Breast epithelium (tissue), 4 donors: ENCODE measurements at regions not wholly inside any gene's neighbourhood (a gene's known extent, or its start where the extent isn't known, plus 50 kb on each side); places are given as distances from the start of the nearest gene placed in this dataset.

ENCODE experiments used
- DNase-seq, 2 donors: peaks; one replicate each; pipeline ENCODE4 v3.0.0-alpha.2; 2019; ENCODE audit warnings: low spot score in 2 of 2
- H3K27ac ChIP-seq, 2 donors: fragments of 200-600 bp; sonication (generic) in 1 of 2; one replicate each; pipeline ENCODE4 v1.5.1; 2016 to 2019; ENCODE audit warnings: mild to moderate bottlenecking in 1 of 2
- H3K27me3 ChIP-seq, 2 donors: fragments of 200-600 bp; sonication (generic) in 1 of 2; one replicate each; pipeline versions ENCODE4 v1.5.1 to v1.6.0; 2017 to 2019; ENCODE audit warnings: control low read depth in 1 of 2, mild to moderate bottlenecking in 1 of 2
- H3K36me3 ChIP-seq: fragments of 200-600 bp; one replicate; pipeline ENCODE4 v1.5.1; 2019
- H3K4me1 ChIP-seq, 2 donors: fragments of 200-600 bp; sonication (generic); one replicate each; pipeline ENCODE4 v1.5.1; 2016 to 2019; ENCODE audit warnings: control low read depth in 1 of 2
- H3K4me3 ChIP-seq, 3 donors: fragments of 200-600 bp; sonication (generic); 1 replicate in 2 of 3; 2 replicates in 1 of 3; pipeline ENCODE4 v1.5.1; 2016 to 2019; ENCODE audit warnings: mild to moderate bottlenecking in 3 of 3, moderate library complexity in 2 of 3
- H3K9me3 ChIP-seq, 2 donors: fragments of 200-600 bp; sonication (generic) in 1 of 2; one replicate each; pipeline ENCODE4 v1.5.1; 2016 to 2019; ENCODE audit warnings: control low read depth in 1 of 2
- CTCF ChIP-seq, 3 donors: fragments of 450-650 bp; IDR thresholded peaks; one replicate each; pipeline ENCODE4 v1.5.1; 2016 to 2017; ENCODE audit warnings: antibody characterized with exemption in 3 of 3, mild to moderate bottlenecking in 3 of 3, moderate library complexity in 3 of 3
- POLR2A ChIP-seq: fragments of 450-650 bp; IDR thresholded peaks from one replicate; pipeline ENCODE4 v1.6.1; 2016; ENCODE audit warnings: antibody characterized with exemption, mild to moderate bottlenecking, moderate library complexity
- POLR2AphosphoS5 ChIP-seq, 3 donors: sonication (generic); formaldehyde crosslinking; IDR thresholded peaks; one replicate each; pipeline ENCODE4 v1.6.1; 2017; ENCODE audit warnings: antibody characterized with exemption in 3 of 3
- intact Hi-C: fragments of 100-400 bp; cut with DNase I; formaldehyde crosslinking; loops from one replicate; pipeline ENCODE4 v1.15.1; 2023; ENCODE audit warnings: low total_unique reads

GRCh38 chr10:59075576-59075975, 100.9 kb upstream of the PHYHIPL start:
- TF ChIP-seq POLR2A (no peak), CTCF (IDR thresholded peaks at IDR 0.05) (no peak)
- no peaks in the 10 kb centered on the region for H3K27me3 ChIP-seq
- no peak overlapping the region for H3K27ac ChIP-seq
- no peaks in the 10 kb centered on the region for H3K4me1 ChIP-seq
- no peaks in the 10 kb centered on the region for H3K9me3 ChIP-seq
- H3K4me3 ChIP-seq, result no peak overlapping the region
- no peak for DNase-seq
- intact Hi-C loops, result no loop called here
- H3K36me3 ChIP-seq, result no peaks in the 10 kb centered on the region

- Histone ChIP-seq H3K27me3 (no peaks in the 10 kb centered on the region), H3K9me3 (no peaks in the 10 kb centered on the region), H3K36me3 (no peaks in the 10 kb centered on the region), H3K4me3 (no peak overlapping the region), H3K4me1 (no peaks in the 10 kb centered on the region), H3K27ac (no peak overlapping the region)
- intact Hi-C loops, result no loop called here
- TF ChIP-seq POLR2A (no peak), CTCF (IDR thresholded peaks at IDR 0.05) (no peak), POLR2AphosphoS5 (IDR thresholded peaks at IDR 0.05) (no peak)
- DNase-seq, result no peak
These were observed 98.6 kb upstream of the PHYHIPL start for GRCh38 chr10:59077855-59078254.

GRCh38 chr10:59078978-59079377, 97.5 kb upstream of the PHYHIPL start:
- H3K4me3 ChIP-seq, result no peak overlapping the region
- intact Hi-C loops, result no loop called here
- no peaks in the 10 kb centered on the region for H3K9me3 ChIP-seq
- no peaks in the 10 kb centered on the region for H3K4me1 ChIP-seq
- H3K36me3 ChIP-seq, result no peaks in the 10 kb centered on the region
- no peak for DNase-seq
- H3K27me3 ChIP-seq, result no peaks in the 10 kb centered on the region
- H3K27ac ChIP-seq, result peak overlapping the region in 1 of 2 donors; percentile 63
- TF ChIP-seq POLR2AphosphoS5 (IDR thresholded peaks at IDR 0.05), result no peak
- no peak for TF ChIP-seq CTCF (IDR thresholded peaks at IDR 0.05)
- no peak for TF ChIP-seq POLR2A

- Histone ChIP-seq H3K27me3 (no peaks in the 10 kb centered on the region), H3K36me3 (no peaks in the 10 kb centered on the region), H3K4me1 (no peaks in the 10 kb centered on the region), H3K9me3 (no peaks in the 10 kb centered on the region), H3K4me3 (no peak overlapping the region), H3K27ac (peak overlapping the region in 1 of 2 donors; percentile 63)
- no peak for TF ChIP-seq POLR2AphosphoS5 (IDR thresholded peaks at IDR 0.05)
- no peak for TF ChIP-seq POLR2A
- no peak for TF ChIP-seq CTCF (IDR thresholded peaks at IDR 0.05)
- intact Hi-C loops, result no loop called here
- DNase-seq, result no peak
These were observed 96.8 kb upstream of the PHYHIPL start for GRCh38 chr10:59079386-59080226.

- Histone ChIP-seq H3K4me1 (no peaks in the 10 kb centered on the region), H3K4me3 (no peak overlapping the region), H3K27me3 (no peaks in the 10 kb centered on the region), H3K27ac (no peak overlapping the region), H3K9me3 (no peaks in the 10 kb centered on the region), H3K36me3 (no peaks in the 10 kb centered on the region)
- no peak for DNase-seq
- TF ChIP-seq POLR2A (no peak), CTCF (IDR thresholded peaks at IDR 0.05) (no peak), POLR2AphosphoS5 (IDR thresholded peaks at IDR 0.05) (no peak)
- intact Hi-C loops, result no loop called here
These were observed 94.2 kb upstream of the PHYHIPL start for GRCh38 chr10:59082249-59082648.
